Calu3 (cell line): ENCODE measurements at regions not wholly inside any gene's neighbourhood (a gene's known extent, or its start where the extent isn't known, plus 50 kb on each side); places are given as distances from the start of the nearest gene placed in this dataset.

Source experiments
- BruUV-seq: library from RNA; stranded (reverse); fragments of 400-500 nt; replicated peaks from 2 replicates; lab custom pipeline; 2021; lab: Mats Ljungman, UMichigan
- CTCF ChIA-PET: fragments of 300-600 bp; sonication (Branson Sonifier 250); formaldehyde crosslinking; loops from one replicate; lab custom pipeline; 2022; ENCODE audit warnings: antibody characterized with exemption; lab: Charles Lee
- DNase-seq: peaks from one replicate; pipeline ENCODE4 v3.0.0; 2022
- H3K27ac Mint-ChIP-seq: one replicate; pipeline ENCODE4 v1.8.0; 2022; ENCODE audit warnings: mixed read lengths; ENCODE audit not compliant: unreplicated experiment
- H3K27me3 Mint-ChIP-seq: one replicate; pipeline ENCODE4 v1.8.0; 2022; ENCODE audit warnings: mixed read lengths; ENCODE audit not compliant: unreplicated experiment
- H3K36me3 Mint-ChIP-seq: one replicate; pipeline ENCODE4 v1.8.0; 2022; ENCODE audit warnings: mild to moderate bottlenecking, moderate library complexity, mixed read lengths; ENCODE audit not compliant: insufficient read depth, unreplicated experiment
- H3K4me1 Mint-ChIP-seq: one replicate; pipeline ENCODE4 v1.8.0; 2022; ENCODE audit warnings: mild to moderate bottlenecking, low read depth, mixed read lengths; ENCODE audit not compliant: unreplicated experiment
- H3K4me3 Mint-ChIP-seq: one replicate; pipeline ENCODE4 v1.8.0; 2022; ENCODE audit warnings: mild to moderate bottlenecking, low read depth, moderate library complexity, mixed read lengths; ENCODE audit not compliant: unreplicated experiment
- H3K9me3 Mint-ChIP-seq: one replicate; pipeline ENCODE4 v1.8.0; 2022; ENCODE audit warnings: low read depth, mixed read lengths; ENCODE audit not compliant: unreplicated experiment
- CTCF ChIP-seq: fragments of 200-600 bp; IDR thresholded peaks from one replicate; pipeline ENCODE4 v1.8.0; 2022; ENCODE audit warnings: antibody characterized with exemption; ENCODE audit not compliant: unreplicated experiment
- intact Hi-C: fragments of 100-400 bp; cut with micrococcal nuclease; formaldehyde crosslinking; loops from one replicate; pipeline ENCODE4 v1.10.0; 2022; ENCODE audit not compliant: unreplicated experiment

- CTCF ChIA-PET = no interaction called here
- Mint-ChIP-seq H3K9me3 (peaks cover 6% of the 10 kb centered on the region), H3K4me1 (no peaks in the 10 kb centered on the region), H3K27me3 (no peaks in the 10 kb centered on the region), H3K4me3 (no peak overlapping the region), H3K27ac (no peak overlapping the region), H3K36me3 (no peaks in the 10 kb centered on the region)
- no peak for TF ChIP-seq CTCF
- BruUV-seq = no TSS peak
- intact Hi-C loops = no loop called here
- DNase-seq = no peak
These were observed 1415.2 kb upstream of the TENM4 start for GRCh38 chr11:80856066-80856465.

- Mint-ChIP-seq H3K27ac (no peak overlapping the region), H3K27me3 (no peaks in the 10 kb centered on the region), H3K4me3 (no peak overlapping the region), H3K4me1 (no peaks in the 10 kb centered on the region), H3K9me3 (peaks cover 6% of the 10 kb centered on the region), H3K36me3 (no peaks in the 10 kb centered on the region)
- DNase-seq = no peak
- BruUV-seq = no TSS peak
- intact Hi-C loops = no loop called here
- TF ChIP-seq CTCF = no peak
- CTCF ChIA-PET = no interaction called here
These were observed 1414.6 kb upstream of the TENM4 start for GRCh38 chr11:80855426-80855825.

- Mint-ChIP-seq H3K36me3 (no peaks in the 10 kb centered on the region), H3K4me1 (no peaks in the 10 kb centered on the region), H3K4me3 (no peak overlapping the region), H3K27ac (no peak overlapping the region), H3K27me3 (no peaks in the 10 kb centered on the region), H3K9me3 (peaks cover 8% of the 10 kb centered on the region)
- no peak for TF ChIP-seq CTCF
- CTCF ChIA-PET = no interaction called here
- intact Hi-C loops = no loop called here
- BruUV-seq = no TSS peak
- no peak for DNase-seq
These were observed 1408.4 kb upstream of the TENM4 start for GRCh38 chr11:80849253-80849652.

- TF ChIP-seq CTCF = no peak
- DNase-seq = no peak
- H3K4me1 Mint-ChIP-seq = no peaks in the 10 kb centered on the region
- H3K27ac Mint-ChIP-seq = no peak overlapping the region
- H3K27me3 Mint-ChIP-seq = no peaks in the 10 kb centered on the region
- no peak overlapping the region for H3K4me3 Mint-ChIP-seq
- intact Hi-C loops = no loop called here
- H3K36me3 Mint-ChIP-seq = no peaks in the 10 kb centered on the region
- BruUV-seq = no TSS peak
- CTCF ChIA-PET = interaction anchor here (0.6 kb wide), 1 partner anchor 32 kb away, joined by 5 read pairs; no protein-coding TSS in a partner anchor
- H3K9me3 Mint-ChIP-seq = peaks cover 6% of the 10 kb centered on the region
These were observed 1406.1 kb upstream of the TENM4 start for GRCh38 chr11:80846979-80847378.
